GM19328 (cell line): ENCODE measurements at regions not wholly inside any gene's neighbourhood (a gene's known extent, or its start where the extent isn't known, plus 50 kb on each side); places are given as distances from the start of the nearest gene placed in this dataset.

Experiments
- ATAC-seq: cut with Tn5 transposase; IDR thresholded peaks from one replicate; pipeline ENCODE4 v1.9.1; 2021; ENCODE audit warnings: mild to moderate bottlenecking, moderate library complexity; ENCODE audit not compliant: unreplicated experiment

GRCh38 chr10:61356354-61356753 lies 96.8 kb downstream of the TMEM26 start:
- ATAC-seq, result no peak

- no peak for ATAC-seq
Measured at GRCh38 chr10:61355211-61355610, 98.0 kb downstream of the TMEM26 start.

GRCh38 chr10:61354401-61354975 lies 98.7 kb downstream of the TMEM26 start:
- ATAC-seq, result no peak

GRCh38 chr10:61350794-61351193 lies 102.4 kb downstream of the TMEM26 start:
- ATAC-seq, result no peak

GRCh38 chr10:61350068-61350467 lies 103.1 kb downstream of the TMEM26 start:
- ATAC-seq, result no peak

GRCh38 chr10:61346796-61347413 lies 106.3 kb downstream of the TMEM26 start:
- ATAC-seq, result no peak

- no peak for ATAC-seq
Measured at GRCh38 chr10:61343796-61344195, 109.4 kb downstream of the TMEM26 start.

- ATAC-seq, result no peak
Measured at GRCh38 chr10:61342858-61343572, 110.2 kb downstream of the TMEM26 start.

GRCh38 chr10:61341008-61341407 lies 112.2 kb downstream of the TMEM26 start:
- no peak for ATAC-seq

GRCh38 chr10:61338146-61338545 lies 115.0 kb downstream of the TMEM26 start:
- ATAC-seq, result no peak

GRCh38 chr10:61337741-61338140 lies 115.4 kb downstream of the TMEM26 start:
- no peak for ATAC-seq

GRCh38 chr10:61336831-61337230 lies 116.3 kb downstream of the TMEM26 start:
- ATAC-seq, result no peak

- ATAC-seq, result no peak
Measured at GRCh38 chr10:61335359-61335758, 117.8 kb downstream of the TMEM26 start.

GRCh38 chr10:61332581-61332980 lies 120.6 kb downstream of the TMEM26 start:
- no peak for ATAC-seq

- ATAC-seq, result no peak
Measured at GRCh38 chr10:61330669-61331068, 122.5 kb downstream of the TMEM26 start.

- ATAC-seq, result no peak
Measured at GRCh38 chr10:61329854-61330253, 123.3 kb downstream of the TMEM26 start.

GRCh38 chr10:61325223-61325960 lies 127.8 kb downstream of the TMEM26 start:
- no peak for ATAC-seq

GRCh38 chr10:61323726-61324125 lies 129.5 kb downstream of the TMEM26 start:
- no peak for ATAC-seq

- no peak for ATAC-seq
Measured at GRCh38 chr10:61321041-61321857, 131.9 kb downstream of the TMEM26 start.

- no peak for ATAC-seq
Measured at GRCh38 chr10:61320257-61320587, 133.0 kb downstream of the TMEM26 start.
